ENCODE measurements at regions not wholly inside any gene's neighbourhood (a gene's known extent, or its start where the extent isn't known, plus 50 kb on each side); places are given as distances from the start of the nearest gene placed in this dataset.

- no peak for TF ChIP-seq CTCF (IDR thresholded peaks at IDR 0.05; ENCODE audit: insufficient read depth, low read length, poor library complexity, severe bottlenecking)
- H3K4me3 ChIP-seq (replicated peaks; ENCODE audit: low read depth, low read length) = no peak overlapping the region
- DNase-seq (ENCODE audit: extremely low read depth, insufficient read length) = no peak
- H3K27me3 ChIP-seq (replicated peaks; ENCODE audit: control insufficient read depth, insufficient read depth, low read length) = no peaks in the 10 kb centered on the region
- H3K36me3 ChIP-seq (ENCODE audit: control insufficient read depth, insufficient read depth, low read length) = no peaks in the 10 kb centered on the region
Measured at GRCh38 chr9:21564175-21564574, 82.1 kb upstream of the IFNE start.

- H3K36me3 ChIP-seq (ENCODE audit: control insufficient read depth, insufficient read depth, low read length) = no peaks in the 10 kb centered on the region
- no peak for DNase-seq (ENCODE audit: extremely low read depth, insufficient read length)
- no peaks in the 10 kb centered on the region for H3K27me3 ChIP-seq (replicated peaks; ENCODE audit: control insufficient read depth, insufficient read depth, low read length)
- no peak overlapping the region for H3K4me3 ChIP-seq (replicated peaks; ENCODE audit: low read depth, low read length)
- TF ChIP-seq CTCF (IDR thresholded peaks at IDR 0.05; ENCODE audit: insufficient read depth, low read length, poor library complexity, severe bottlenecking) = no peak
Measured at GRCh38 chr9:21565155-21565554, 83.0 kb upstream of the IFNE start.

GRCh38 chr9:21567926-21568325 is 85.8 kb upstream of the IFNE start:
- no peaks in the 10 kb centered on the region for H3K36me3 ChIP-seq (ENCODE audit: control insufficient read depth, insufficient read depth, low read length)
- no peak overlapping the region for H3K4me3 ChIP-seq (replicated peaks; ENCODE audit: low read depth, low read length)

GRCh38 chr9:21568484-21568883 is 86.4 kb upstream of the IFNE start:
- Histone ChIP-seq H3K27me3 (replicated peaks; ENCODE audit: control insufficient read depth, insufficient read depth, low read length) (no peaks in the 10 kb centered on the region), H3K36me3 (ENCODE audit: control insufficient read depth, insufficient read depth, low read length) (no peaks in the 10 kb centered on the region), H3K4me3 (replicated peaks; ENCODE audit: low read depth, low read length) (no peak overlapping the region)
- DNase-seq (ENCODE audit: extremely low read depth, insufficient read length) = no peak
- no peak for TF ChIP-seq CTCF (IDR thresholded peaks at IDR 0.05; ENCODE audit: insufficient read depth, low read length, poor library complexity, severe bottlenecking)

More at GRCh38 chr9:21567926-21568325, 85.8 kb upstream of the IFNE start:
- DNase-seq (ENCODE audit: extremely low read depth, insufficient read length) = no peak
- no peaks in the 10 kb centered on the region for H3K27me3 ChIP-seq (replicated peaks; ENCODE audit: control insufficient read depth, insufficient read depth, low read length)
- no peak for TF ChIP-seq CTCF (IDR thresholded peaks at IDR 0.05; ENCODE audit: insufficient read depth, low read length, poor library complexity, severe bottlenecking)

GRCh38 chr9:21569721-21570120 is 87.6 kb upstream of the IFNE start:
- TF ChIP-seq CTCF (IDR thresholded peaks at IDR 0.05; ENCODE audit: insufficient read depth, low read length, poor library complexity, severe bottlenecking) = no peak
- Histone ChIP-seq H3K4me3 (replicated peaks; ENCODE audit: low read depth, low read length) (no peak overlapping the region), H3K27me3 (replicated peaks; ENCODE audit: control insufficient read depth, insufficient read depth, low read length) (no peaks in the 10 kb centered on the region), H3K36me3 (ENCODE audit: control insufficient read depth, insufficient read depth, low read length) (no peaks in the 10 kb centered on the region)
- no peak for DNase-seq (ENCODE audit: extremely low read depth, insufficient read length)

- no peak for TF ChIP-seq CTCF (IDR thresholded peaks at IDR 0.05; ENCODE audit: insufficient read depth, low read length, poor library complexity, severe bottlenecking)
- no peaks in the 10 kb centered on the region for H3K27me3 ChIP-seq (replicated peaks; ENCODE audit: control insufficient read depth, insufficient read depth, low read length)
- no peaks in the 10 kb centered on the region for H3K36me3 ChIP-seq (ENCODE audit: control insufficient read depth, insufficient read depth, low read length)
- no peak for DNase-seq (ENCODE audit: extremely low read depth, insufficient read length)
- no peak overlapping the region for H3K4me3 ChIP-seq (replicated peaks; ENCODE audit: low read depth, low read length)
Measured at GRCh38 chr9:21570643-21571275, 88.6 kb upstream of the IFNE start.

Measured in GM06990 (cell line).